Nephron progenitor cell (in vitro differentiated cells): ENCODE measurements at regions not wholly inside any gene's neighbourhood (a gene's known extent, or its start where the extent isn't known, plus 50 kb on each side); places are given as distances from the start of the nearest gene placed in this dataset.

Experiments
- DNase-seq: peaks from one replicate; pipeline ENCODE4 v3.0.0; 2021
- H3K27ac Mint-ChIP-seq: 2 replicates; pipeline ENCODE4 v1.8.0; 2021; ENCODE audit warnings: mild to moderate bottlenecking, moderate library complexity, mixed read lengths
- H3K27me3 Mint-ChIP-seq: 2 replicates; pipeline ENCODE4 v1.8.0; 2021; ENCODE audit warnings: mild to moderate bottlenecking, low read depth, mixed read lengths; ENCODE audit not compliant: poor library complexity
- H3K36me3 Mint-ChIP-seq: 2 replicates; pipeline ENCODE4 v1.8.0; 2021; ENCODE audit warnings: low read depth, mixed read lengths
- H3K4me1 Mint-ChIP-seq: 2 replicates; pipeline ENCODE4 v1.8.0; 2021; ENCODE audit warnings: mixed read lengths
- H3K4me3 Mint-ChIP-seq: 2 replicates; pipeline ENCODE4 v1.8.0; 2021; ENCODE audit warnings: mild to moderate bottlenecking, moderate library complexity, mixed read lengths
- H3K9me3 Mint-ChIP-seq: 2 replicates; pipeline ENCODE4 v1.8.0; 2021; ENCODE audit warnings: mild to moderate bottlenecking, moderate library complexity, mixed read lengths
- TF ChIP-seq, protein P1 (sequence below): fragments of 200-600 bp; sonication (generic); IDR thresholded peaks from 2 replicates; pipeline ENCODE4 v1.5.0; 2021; ENCODE audit warnings: antibody characterized with exemption

DNA sequence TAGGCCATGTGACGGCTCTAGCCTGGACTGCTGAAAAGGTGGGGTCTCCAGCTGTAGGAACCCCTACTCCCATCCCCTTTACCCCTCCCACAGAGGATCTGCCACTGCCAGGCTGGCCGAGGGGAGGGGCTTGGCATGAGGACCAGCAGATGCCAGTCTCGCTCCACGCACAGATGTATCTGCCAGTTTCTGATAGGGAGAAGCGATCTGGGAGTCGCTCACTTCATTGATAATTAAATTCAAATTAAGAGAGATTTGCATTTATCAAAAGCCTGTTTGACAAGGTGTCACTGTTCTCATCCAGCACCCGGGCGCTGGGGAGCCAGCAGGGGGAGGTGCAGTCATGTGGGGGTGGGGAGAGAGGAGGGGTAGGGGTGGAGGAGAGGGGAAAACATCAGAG, 217.6 kb upstream of the MYL2 start:
- Mint-ChIP-seq H3K27ac (no peak overlapping the region), H3K27me3 (peaks cover 26% of the 10 kb centered on the region), H3K4me1 (peaks cover 10% of the 10 kb centered on the region), H3K4me3 (no peak overlapping the region), H3K9me3 (peaks cover 31% of the 10 kb centered on the region), H3K36me3 (peaks cover 17% of the 10 kb centered on the region)
- DNase-seq = no peak
- TF ChIP-seq, protein P1, sequence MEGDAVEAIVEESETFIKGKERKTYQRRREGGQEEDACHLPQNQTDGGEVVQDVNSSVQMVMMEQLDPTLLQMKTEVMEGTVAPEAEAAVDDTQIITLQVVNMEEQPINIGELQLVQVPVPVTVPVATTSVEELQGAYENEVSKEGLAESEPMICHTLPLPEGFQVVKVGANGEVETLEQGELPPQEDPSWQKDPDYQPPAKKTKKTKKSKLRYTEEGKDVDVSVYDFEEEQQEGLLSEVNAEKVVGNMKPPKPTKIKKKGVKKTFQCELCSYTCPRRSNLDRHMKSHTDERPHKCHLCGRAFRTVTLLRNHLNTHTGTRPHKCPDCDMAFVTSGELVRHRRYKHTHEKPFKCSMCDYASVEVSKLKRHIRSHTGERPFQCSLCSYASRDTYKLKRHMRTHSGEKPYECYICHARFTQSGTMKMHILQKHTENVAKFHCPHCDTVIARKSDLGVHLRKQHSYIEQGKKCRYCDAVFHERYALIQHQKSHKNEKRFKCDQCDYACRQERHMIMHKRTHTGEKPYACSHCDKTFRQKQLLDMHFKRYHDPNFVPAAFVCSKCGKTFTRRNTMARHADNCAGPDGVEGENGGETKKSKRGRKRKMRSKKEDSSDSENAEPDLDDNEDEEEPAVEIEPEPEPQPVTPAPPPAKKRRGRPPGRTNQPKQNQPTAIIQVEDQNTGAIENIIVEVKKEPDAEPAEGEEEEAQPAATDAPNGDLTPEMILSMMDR = no peak

DNA sequence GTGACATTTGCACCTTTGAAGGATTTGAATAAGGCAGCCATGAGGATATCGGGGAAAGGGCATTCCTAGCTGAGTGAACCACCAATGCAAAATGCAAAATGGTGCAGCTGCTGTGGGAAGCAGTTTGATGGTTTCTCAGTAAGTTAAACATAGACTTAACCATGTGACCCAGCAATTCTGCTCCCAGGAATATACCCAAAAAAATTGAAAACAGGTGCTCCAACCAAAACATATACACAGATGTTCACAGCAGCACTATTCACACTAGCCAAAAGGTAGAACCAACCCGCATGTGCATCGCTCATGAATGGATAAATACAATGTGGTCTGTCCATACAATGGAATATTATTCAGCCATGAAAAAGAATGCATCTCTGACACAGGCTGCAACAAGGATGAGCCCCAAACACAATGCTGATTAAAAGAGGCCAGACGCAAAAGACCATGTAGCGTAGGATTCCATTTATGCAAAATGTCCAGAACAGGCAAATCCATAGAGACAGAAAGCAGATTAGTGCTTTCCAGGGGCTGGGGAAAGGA, 215.0 kb upstream of the MYL2 start:
- TF ChIP-seq, protein P1 = no peak
- H3K36me3 Mint-ChIP-seq = peaks cover 20% of the 10 kb centered on the region
- peaks cover 52% of the 10 kb centered on the region for H3K9me3 Mint-ChIP-seq
- H3K4me1 Mint-ChIP-seq = peaks cover 4% of the 10 kb centered on the region
- DNase-seq = no peak
- H3K27me3 Mint-ChIP-seq = peaks cover 24% of the 10 kb centered on the region
- no peak overlapping the region for H3K27ac Mint-ChIP-seq
- H3K4me3 Mint-ChIP-seq = no peak overlapping the region

DNA sequence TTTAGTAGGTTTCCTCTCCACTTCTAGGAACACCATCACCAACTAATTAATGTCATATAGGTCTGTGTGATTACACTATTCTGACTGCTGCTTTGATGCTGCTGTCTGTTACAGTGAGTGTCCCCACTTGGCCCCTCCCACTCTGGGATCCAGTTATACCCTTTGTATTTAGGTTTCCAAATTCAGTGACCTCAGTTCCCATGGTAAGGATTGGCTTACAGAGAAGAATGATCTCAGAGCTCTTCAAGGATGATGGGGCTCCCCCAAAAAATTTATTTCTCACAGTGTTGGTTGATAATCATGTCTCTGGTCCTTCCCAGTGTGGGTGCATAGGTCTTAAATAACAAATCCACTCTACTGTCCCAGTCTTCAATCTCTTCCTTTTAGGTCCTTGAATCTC, 210.0 kb upstream of the MYL2 start:
- H3K4me1 Mint-ChIP-seq = peaks cover 5% of the 10 kb centered on the region
- TF ChIP-seq, protein P1 = no peak
- peaks cover 42% of the 10 kb centered on the region for H3K9me3 Mint-ChIP-seq
- H3K4me3 Mint-ChIP-seq = no peak overlapping the region
- H3K36me3 Mint-ChIP-seq = peaks cover 20% of the 10 kb centered on the region
- H3K27ac Mint-ChIP-seq = no peak overlapping the region
- no peak for DNase-seq
- H3K27me3 Mint-ChIP-seq = peaks cover 13% of the 10 kb centered on the region

DNA sequence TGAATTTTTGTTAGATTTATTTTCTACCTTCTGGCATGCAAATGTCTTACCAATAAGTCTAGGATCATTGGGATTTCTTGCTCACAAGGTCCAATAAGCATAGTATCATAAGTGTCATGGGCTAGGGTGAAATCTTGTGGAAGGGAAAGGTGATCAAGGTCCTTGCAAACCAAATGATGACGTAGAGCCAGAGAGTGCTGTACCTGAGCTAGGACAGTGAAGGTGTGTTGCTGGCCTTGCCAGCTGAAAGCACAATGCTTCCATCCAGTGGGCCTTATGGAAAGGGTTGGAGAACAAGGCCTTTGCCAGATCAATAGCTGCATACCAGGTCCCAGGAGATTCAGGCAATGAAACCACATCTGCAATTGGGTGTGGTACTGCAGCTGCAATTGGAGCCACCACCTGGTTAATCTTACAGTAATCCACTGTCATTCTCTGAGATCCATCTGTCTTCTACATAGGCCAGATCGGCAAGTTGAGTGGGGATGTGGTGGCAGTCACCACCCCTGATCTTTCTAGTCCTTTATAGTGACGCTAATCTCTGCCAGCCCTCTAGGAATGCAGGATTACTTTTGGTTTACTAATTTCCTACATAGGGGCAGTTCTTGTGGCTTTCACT, 208.9 kb upstream of the MYL2 start:
- Mint-ChIP-seq H3K9me3 (peaks cover 33% of the 10 kb centered on the region), H3K27ac (no peak overlapping the region), H3K4me1 (peaks cover 10% of the 10 kb centered on the region), H3K4me3 (no peak overlapping the region), H3K36me3 (peaks cover 13% of the 10 kb centered on the region), H3K27me3 (peaks cover 9% of the 10 kb centered on the region)
- no peak for DNase-seq
- TF ChIP-seq, protein P1 = no peak

DNA sequence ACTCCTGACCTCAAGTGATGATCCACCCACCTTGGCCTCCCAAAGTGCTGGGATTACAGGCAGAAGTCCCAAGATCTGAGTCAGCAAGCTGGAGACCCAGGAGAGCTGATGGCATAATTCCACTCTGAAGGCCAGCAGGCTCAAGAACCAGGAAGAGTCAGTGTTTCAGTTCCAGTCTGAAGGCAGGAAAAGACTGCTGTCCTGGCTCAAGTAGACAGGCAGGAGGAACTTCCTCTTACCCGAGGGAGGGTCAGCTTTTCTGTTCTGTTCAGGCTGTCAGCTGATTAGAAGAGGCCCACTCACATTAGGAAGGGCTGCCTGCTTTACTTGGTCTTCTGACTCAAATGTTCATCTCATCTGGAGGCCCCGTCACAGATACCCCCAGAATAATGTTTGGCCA, 206.0 kb upstream of the MYL2 start:
- peaks cover 30% of the 10 kb centered on the region for H3K4me1 Mint-ChIP-seq
- DNase-seq = no peak
- peaks cover 5% of the 10 kb centered on the region for H3K27me3 Mint-ChIP-seq
- peaks cover 7% of the 10 kb centered on the region for H3K9me3 Mint-ChIP-seq
- no peaks in the 10 kb centered on the region for H3K36me3 Mint-ChIP-seq
- TF ChIP-seq, protein P1 = no peak
- H3K27ac Mint-ChIP-seq = no peak overlapping the region
- H3K4me3 Mint-ChIP-seq = no peak overlapping the region

DNA sequence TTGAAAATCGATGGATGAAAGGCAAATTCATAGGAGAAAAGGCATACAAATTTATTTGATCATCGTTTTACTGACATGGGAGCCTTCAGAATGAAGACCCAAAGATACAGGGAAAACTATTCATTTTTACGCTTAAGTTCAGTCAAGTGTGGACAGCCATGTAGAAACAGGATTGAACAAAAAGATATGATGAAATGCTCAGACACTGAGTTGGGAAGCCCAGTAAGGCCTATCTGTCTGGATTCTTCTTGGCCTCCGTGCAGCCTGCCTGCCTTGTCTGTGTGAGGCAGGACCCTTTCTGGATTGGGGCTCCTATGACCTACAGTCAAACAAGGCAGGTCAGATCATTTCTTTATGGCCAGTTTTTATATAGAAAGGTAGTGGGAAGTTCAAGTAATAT, 203.8 kb upstream of the MYL2 start:
- no peak for DNase-seq
- no peaks in the 10 kb centered on the region for H3K36me3 Mint-ChIP-seq
- no peaks in the 10 kb centered on the region for H3K27me3 Mint-ChIP-seq
- no peaks in the 10 kb centered on the region for H3K9me3 Mint-ChIP-seq
- peaks cover 40% of the 10 kb centered on the region for H3K4me1 Mint-ChIP-seq
- no peak overlapping the region for H3K27ac Mint-ChIP-seq
- TF ChIP-seq, protein P1 = no peak
- no peak overlapping the region for H3K4me3 Mint-ChIP-seq
